ENCODE measurements at regions not wholly inside any gene's neighbourhood (a gene's known extent, or its start where the extent isn't known, plus 50 kb on each side); places are given as distances from the start of the nearest gene placed in this dataset.

DNA sequence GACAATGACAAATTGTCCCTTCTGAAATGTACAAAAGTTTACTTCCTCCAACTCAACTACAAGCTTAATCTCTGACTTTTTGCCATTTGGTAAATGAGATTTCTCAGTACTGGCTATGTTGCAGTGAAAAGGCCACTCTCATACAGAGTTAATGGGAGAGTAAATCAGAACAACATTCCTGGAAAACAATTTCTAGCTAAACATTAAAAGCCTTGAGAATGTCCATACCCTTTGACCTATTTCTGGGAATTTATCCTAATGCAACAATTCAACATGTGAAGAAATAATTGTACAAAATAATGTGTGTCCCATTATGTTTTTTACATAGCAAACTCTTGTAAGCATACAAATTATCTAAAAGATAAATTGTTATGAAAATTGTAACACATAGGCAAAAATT lies 56.3 kb upstream of the SPEF2 start:
- Histone ChIP-seq H3K27ac (no peak overlapping the region), H3K4me3 (no peak overlapping the region), H3K36me3 (no peaks in the 10 kb centered on the region), H3K4me1 (no peaks in the 10 kb centered on the region), H3K27me3 (no peaks in the 10 kb centered on the region), H3K9me3 (peaks cover 0 to 32% (median 9%) of the 10 kb centered on the region in 4 donors)
- no peak for DNase-seq (ENCODE audit: low spot score in 2 of 2)
- TF ChIP-seq EP300 (IDR thresholded peaks at IDR 0.05) = no peak
- TF ChIP-seq, protein P1, sequence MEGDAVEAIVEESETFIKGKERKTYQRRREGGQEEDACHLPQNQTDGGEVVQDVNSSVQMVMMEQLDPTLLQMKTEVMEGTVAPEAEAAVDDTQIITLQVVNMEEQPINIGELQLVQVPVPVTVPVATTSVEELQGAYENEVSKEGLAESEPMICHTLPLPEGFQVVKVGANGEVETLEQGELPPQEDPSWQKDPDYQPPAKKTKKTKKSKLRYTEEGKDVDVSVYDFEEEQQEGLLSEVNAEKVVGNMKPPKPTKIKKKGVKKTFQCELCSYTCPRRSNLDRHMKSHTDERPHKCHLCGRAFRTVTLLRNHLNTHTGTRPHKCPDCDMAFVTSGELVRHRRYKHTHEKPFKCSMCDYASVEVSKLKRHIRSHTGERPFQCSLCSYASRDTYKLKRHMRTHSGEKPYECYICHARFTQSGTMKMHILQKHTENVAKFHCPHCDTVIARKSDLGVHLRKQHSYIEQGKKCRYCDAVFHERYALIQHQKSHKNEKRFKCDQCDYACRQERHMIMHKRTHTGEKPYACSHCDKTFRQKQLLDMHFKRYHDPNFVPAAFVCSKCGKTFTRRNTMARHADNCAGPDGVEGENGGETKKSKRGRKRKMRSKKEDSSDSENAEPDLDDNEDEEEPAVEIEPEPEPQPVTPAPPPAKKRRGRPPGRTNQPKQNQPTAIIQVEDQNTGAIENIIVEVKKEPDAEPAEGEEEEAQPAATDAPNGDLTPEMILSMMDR (IDR thresholded peaks at IDR 0.05) = no peak
- no peak for TF ChIP-seq POLR2A (IDR thresholded peaks at IDR 0.05)

DNA sequence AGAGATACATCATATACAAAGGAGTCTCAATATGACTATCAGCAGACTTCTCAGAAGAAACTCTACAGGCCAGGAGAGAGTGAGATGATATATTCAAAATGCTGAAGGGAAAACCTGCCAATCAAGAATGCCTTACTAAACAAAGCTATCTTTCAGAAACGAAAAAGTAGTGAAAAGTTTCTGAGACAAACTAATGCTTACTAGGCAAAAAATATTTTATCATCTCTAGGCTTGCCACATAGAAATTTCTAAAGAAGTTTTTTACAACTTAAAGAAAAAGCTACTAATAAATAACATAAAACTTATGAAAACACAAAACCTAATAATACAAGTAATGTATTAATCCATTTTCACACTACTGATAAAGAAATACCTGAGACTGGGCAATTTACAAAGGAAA lies 59.9 kb upstream of the SPEF2 start:
- Histone ChIP-seq H3K9me3 (peaks cover 0 to 35% (median 9%) of the 10 kb centered on the region in 4 donors), H3K4me1 (no peaks in the 10 kb centered on the region), H3K36me3 (no peaks in the 10 kb centered on the region), H3K27me3 (no peaks in the 10 kb centered on the region), H3K27ac (no peak overlapping the region), H3K4me3 (no peak overlapping the region)
- no peak for DNase-seq (ENCODE audit: low spot score in 2 of 2)
- WGBS, 2 donors = 74 to 75% methylated on average over 1 of the region's 1 CpG
- TF ChIP-seq, protein P1 (IDR thresholded peaks at IDR 0.05) = no peak
- no peak for TF ChIP-seq EP300 (IDR thresholded peaks at IDR 0.05)
- TF ChIP-seq POLR2A (IDR thresholded peaks at IDR 0.05) = no peak

DNA sequence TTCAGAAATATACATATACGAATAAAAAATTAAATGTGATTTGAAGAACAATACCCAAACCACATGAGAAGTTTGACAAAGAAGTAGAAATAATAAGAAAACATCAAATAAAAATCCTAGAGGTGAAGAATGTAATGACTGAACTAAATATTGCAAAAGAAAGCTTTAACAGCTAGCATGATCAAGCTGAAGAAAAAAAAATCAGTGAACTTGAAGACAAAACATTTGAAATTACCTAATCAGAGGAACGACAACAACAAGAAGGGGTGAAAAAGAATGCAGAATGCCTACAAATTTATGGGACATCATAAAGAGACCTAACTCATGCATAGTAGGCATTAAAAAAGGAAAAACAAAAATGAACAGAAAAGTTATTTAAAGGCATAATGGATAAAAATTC lies 60.5 kb upstream of the SPEF2 start:
- 90 to 93% methylated on average over 2 of the region's 2 CpGs for WGBS, 2 donors
- H3K9me3 ChIP-seq = peaks cover 0 to 35% (median 9%) of the 10 kb centered on the region in 4 donors
- H3K27me3 ChIP-seq = no peaks in the 10 kb centered on the region
- no peak overlapping the region for H3K27ac ChIP-seq
- H3K4me1 ChIP-seq = no peaks in the 10 kb centered on the region
- H3K36me3 ChIP-seq = no peaks in the 10 kb centered on the region
- DNase-seq (ENCODE audit: low spot score in 2 of 2) = no peak
- no peak overlapping the region for H3K4me3 ChIP-seq
- TF ChIP-seq EP300 (IDR thresholded peaks at IDR 0.05) (no peak), POLR2A (IDR thresholded peaks at IDR 0.05) (no peak)
- TF ChIP-seq, protein P1 (IDR thresholded peaks at IDR 0.05) = no peak

DNA sequence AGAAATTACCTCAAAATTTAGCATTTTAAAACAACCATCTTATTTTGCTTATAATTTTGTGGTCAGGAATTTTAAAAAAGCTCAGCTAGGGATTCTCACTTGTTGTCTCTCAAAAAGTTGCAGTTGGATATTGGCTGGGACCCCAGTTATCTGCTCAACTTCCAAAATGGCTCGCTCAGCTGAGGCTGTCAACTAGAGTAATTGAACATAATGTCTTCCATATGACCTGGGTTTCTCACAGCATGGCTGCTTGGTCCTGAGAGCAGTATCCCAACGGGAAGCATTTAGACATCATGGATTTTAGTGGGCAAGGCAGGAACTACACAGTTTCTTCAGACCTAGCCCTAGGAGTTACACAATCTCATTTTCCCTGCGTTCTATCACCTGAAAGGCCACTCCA lies 63.6 kb upstream of the SPEF2 start:
- H3K27me3 ChIP-seq = no peaks in the 10 kb centered on the region
- no peaks in the 10 kb centered on the region for H3K4me1 ChIP-seq
- no peak overlapping the region for H3K4me3 ChIP-seq
- H3K36me3 ChIP-seq = no peaks in the 10 kb centered on the region
- H3K9me3 ChIP-seq = peaks cover 0 to 34% (median 9%) of the 10 kb centered on the region in 4 donors
- no peak for DNase-seq (ENCODE audit: low spot score in 2 of 2)
- no peak overlapping the region for H3K27ac ChIP-seq
- WGBS, 2 donors = 41 to 60% methylated on average over 3 of the region's 3 CpGs
- TF ChIP-seq POLR2A (IDR thresholded peaks at IDR 0.05) (no peak), EP300 (IDR thresholded peaks at IDR 0.05) (no peak)
- TF ChIP-seq, protein P1 (IDR thresholded peaks at IDR 0.05) = no peak

DNA sequence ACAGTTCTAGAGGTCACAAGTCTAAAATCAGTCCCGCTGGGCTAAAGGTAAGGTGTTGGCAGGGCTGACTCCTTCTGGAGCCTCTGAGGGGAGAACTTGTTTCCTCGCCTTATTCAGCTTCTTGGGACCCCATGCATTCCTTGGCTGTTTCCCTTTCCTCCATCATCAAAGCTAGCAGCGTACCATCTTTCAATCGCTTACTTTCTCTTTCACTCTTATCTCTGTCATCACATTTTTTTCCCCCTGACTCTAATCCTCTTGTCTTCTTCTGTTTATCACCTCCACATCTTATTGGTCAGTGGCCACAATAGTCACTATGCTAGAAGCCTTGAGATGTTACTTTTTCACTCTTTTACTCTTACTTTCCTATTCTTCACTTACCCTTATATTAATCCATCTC lies 72.5 kb upstream of the SPEF2 start:
- Histone ChIP-seq H3K9me3 (no peaks in the 10 kb centered on the region), H3K27me3 (no peaks in the 10 kb centered on the region), H3K27ac (no peak overlapping the region), H3K4me1 (no peaks in the 10 kb centered on the region), H3K36me3 (no peaks in the 10 kb centered on the region), H3K4me3 (no peak overlapping the region)
- WGBS, 2 donors = 82 to 93% methylated on average over 4 of the region's 4 CpGs
- TF ChIP-seq EP300 (IDR thresholded peaks at IDR 0.05) = no peak
- TF ChIP-seq, protein P1 (IDR thresholded peaks at IDR 0.05) = no peak
- TF ChIP-seq POLR2A (IDR thresholded peaks at IDR 0.05) = no peak
- DNase-seq (ENCODE audit: low spot score in 2 of 2) = no peak

Data from tibial nerve (tissue), 4 donors.